ENCODE measurements at regions not wholly inside any gene's neighbourhood (a gene's known extent, or its start where the extent isn't known, plus 50 kb on each side); places are given as distances from the start of the nearest gene placed in this dataset.

GRCh38 chr2:31666878-31667277, 86.1 kb upstream of the SRD5A2 start:
- TF ChIP-seq SMC3 (IDR thresholded peaks at IDR 0.05; ENCODE audit: borderline replicate concordance, low read length), result no peak
- TF ChIP-seq PML (IDR thresholded peaks at IDR 0.05; ENCODE audit: low read length), result no peak
- TF ChIP-seq RFX5 (IDR thresholded peaks at IDR 0.05; ENCODE audit: low read depth, low read length), result no peak
- no peak for TF ChIP-seq RCOR1 (conservative IDR thresholded peaks at IDR 0.05; ENCODE audit: low read depth, low read length)
- TF ChIP-seq POLR2A (IDR thresholded peaks at IDR 0.05; ENCODE audit: low read depth, low read length), result no peak
- no peak for TF ChIP-seq ZBTB33 (IDR thresholded peaks at IDR 0.05)
- TF ChIP-seq SIN3A (IDR thresholded peaks at IDR 0.05; ENCODE audit: low read depth, low read length), result no peak
- no peak for TF ChIP-seq POLR2AphosphoS5 (IDR thresholded peaks at IDR 0.05; ENCODE audit: low read length)
- no peak for TF ChIP-seq USF2 (IDR thresholded peaks at IDR 0.05; ENCODE audit: borderline replicate concordance, low read depth, low read length)
- TF ChIP-seq MTA3 (IDR thresholded peaks at IDR 0.05; ENCODE audit: borderline replicate concordance, low read length), result no peak
- no peak for TF ChIP-seq MEF2A (IDR thresholded peaks at IDR 0.05; ENCODE audit: insufficient read depth, low read depth, low read length)

Data from GM12878 (cell line).